Mesenchymal stem cell (in vitro differentiated cells and primary cell): ENCODE measurements at regions not wholly inside any gene's neighbourhood (a gene's known extent, or its start where the extent isn't known, plus 50 kb on each side); places are given as distances from the start of the nearest gene placed in this dataset.

Experiments
- DNase-seq: peaks from one replicate; pipeline ENCODE4 v3.0.0-alpha.2; 2013
- H2AFZ ChIP-seq: one replicate; pipeline ENCODE4 v1.6.1; 2013; ENCODE audit warnings: low read depth, mild to moderate bottlenecking, control low read depth, inconsistent platforms, low read length, moderate library complexity
- H2AK5ac ChIP-seq: 2 replicates; pipeline ENCODE4 v1.6.1; 2013; ENCODE audit warnings: low read length, moderate library complexity, mild to moderate bottlenecking, inconsistent platforms; ENCODE audit not compliant: severe bottlenecking
- H2BK120ac ChIP-seq: one replicate; pipeline ENCODE4 v1.6.1; 2013; ENCODE audit warnings: low read depth, mild to moderate bottlenecking, inconsistent platforms, low read length, moderate library complexity
- H2BK12ac ChIP-seq, 2 experiments: one replicate each; pipeline ENCODE4 v1.6.1; 2013; ENCODE audit warnings: inconsistent platforms in 2 of 2, low read length in 2 of 2, mild to moderate bottlenecking in 2 of 2, moderate library complexity in 2 of 2, control low read depth in 1 of 2
- H2BK15ac ChIP-seq: one replicate; pipeline ENCODE4 v1.6.1; 2013; ENCODE audit warnings: mild to moderate bottlenecking, low read depth, inconsistent platforms; ENCODE audit not compliant: poor library complexity, severe bottlenecking
- H2BK5ac ChIP-seq: 2 replicates; pipeline ENCODE4 v1.6.1; 2013; ENCODE audit warnings: low read depth, mild to moderate bottlenecking, low read length, control low read depth, inconsistent platforms; ENCODE audit not compliant: poor library complexity, severe bottlenecking
- H3K14ac ChIP-seq, 2 experiments: one replicate each; pipeline ENCODE4 v1.6.1; 2013; ENCODE audit warnings: inconsistent platforms in 2 of 2, low read length in 2 of 2, control low read depth in 1 of 2, mild to moderate bottlenecking in 1 of 2, moderate library complexity in 1 of 2
- H3K18ac ChIP-seq, 2 experiments: one replicate each; pipeline ENCODE4 v1.6.1; 2013; ENCODE audit warnings: inconsistent platforms in 2 of 2, low read length in 2 of 2, control low read depth in 1 of 2, low read depth in 1 of 2, mild to moderate bottlenecking in 1 of 2
- H3K23ac ChIP-seq, 2 experiments: one replicate each; pipeline ENCODE4 v1.6.1; 2013; ENCODE audit warnings: inconsistent platforms in 2 of 2, low read length in 2 of 2, mild to moderate bottlenecking in 2 of 2, moderate library complexity in 2 of 2, control low read depth in 1 of 2
- H3K27ac ChIP-seq: 2 replicates; pipeline ENCODE4 v1.5.1; 2013; ENCODE audit warnings: mild to moderate bottlenecking, moderate library complexity, low read length, control low read depth, inconsistent platforms; ENCODE audit not compliant: poor library complexity, severe bottlenecking
- H3K27me3 ChIP-seq, 2 experiments: 2 replicates each; pipeline versions ENCODE4 v1.6.1 to v1.7.0; 2013; ENCODE audit warnings: low read length in 2 of 2, mild to moderate bottlenecking in 2 of 2, moderate library complexity in 2 of 2, control low read depth in 1 of 2, inconsistent platforms in 1 of 2; ENCODE audit not compliant: control insufficient read depth in 1 of 2, insufficient read depth in 1 of 2
- H3K36me3 ChIP-seq, 2 experiments: 2 replicates each; pipeline versions ENCODE4 v1.6.1 to v1.7.0; 2013; ENCODE audit warnings: low read length in 2 of 2, control low read depth in 1 of 2, inconsistent platforms in 1 of 2, low read depth in 1 of 2, mild to moderate bottlenecking in 1 of 2; ENCODE audit not compliant: insufficient read depth in 2 of 2, control insufficient read depth in 1 of 2
- H3K4ac ChIP-seq, 2 experiments: one replicate each; pipeline ENCODE4 v1.6.1; 2013; ENCODE audit warnings: inconsistent platforms in 2 of 2, low read length in 2 of 2, mild to moderate bottlenecking in 2 of 2, moderate library complexity in 2 of 2, control low read depth in 1 of 2, low read depth in 1 of 2
- H3K4me1 ChIP-seq: 2 replicates; pipeline ENCODE4 v1.6.1; 2013; ENCODE audit warnings: low read depth, low read length, control low read depth; ENCODE audit not compliant: control insufficient read depth, insufficient read depth
- H3K4me2 ChIP-seq: 2 replicates; pipeline ENCODE4 v1.6.1; 2013; ENCODE audit warnings: low read length, mild to moderate bottlenecking, inconsistent platforms; ENCODE audit not compliant: poor library complexity, severe bottlenecking
- H3K4me3 ChIP-seq, 2 experiments: 2 replicates each; pipeline versions ENCODE4 v1.5.1 to v1.7.0; 2013; ENCODE audit warnings: low read length in 2 of 2, mild to moderate bottlenecking in 2 of 2, control low read depth in 1 of 2, low read depth in 1 of 2; ENCODE audit not compliant: insufficient read depth in 1 of 2
- H3K79me1 ChIP-seq: replicated peaks from 2 replicates; pipeline ENCODE4 v1.6.1; 2013; ENCODE audit warnings: mild to moderate bottlenecking, control low read depth, low read length, inconsistent platforms; ENCODE audit not compliant: poor library complexity, severe bottlenecking
- H3K9ac ChIP-seq: 2 replicates; pipeline ENCODE4 v1.7.0; 2013; ENCODE audit warnings: mild to moderate bottlenecking, low read length, moderate library complexity
- H3K9me3 ChIP-seq: 2 replicates; pipeline ENCODE4 v1.7.0; 2013; ENCODE audit warnings: mild to moderate bottlenecking, low read length; ENCODE audit not compliant: control insufficient read depth
- H4K8ac ChIP-seq: one replicate; pipeline ENCODE4 v1.6.1; 2013; ENCODE audit warnings: inconsistent platforms, mild to moderate bottlenecking, low read length, moderate library complexity
- H4K91ac ChIP-seq: one replicate; pipeline ENCODE4 v1.6.1; 2013; ENCODE audit warnings: mild to moderate bottlenecking, low read length, inconsistent platforms
- WGBS: methylation state at CpG from one replicate; pipeline ENCODE4 v1.1.7; 2013; ENCODE audit warnings: mixed read lengths; 5-methylcytosine and 5-hydroxymethylcytosine counted together

DNA sequence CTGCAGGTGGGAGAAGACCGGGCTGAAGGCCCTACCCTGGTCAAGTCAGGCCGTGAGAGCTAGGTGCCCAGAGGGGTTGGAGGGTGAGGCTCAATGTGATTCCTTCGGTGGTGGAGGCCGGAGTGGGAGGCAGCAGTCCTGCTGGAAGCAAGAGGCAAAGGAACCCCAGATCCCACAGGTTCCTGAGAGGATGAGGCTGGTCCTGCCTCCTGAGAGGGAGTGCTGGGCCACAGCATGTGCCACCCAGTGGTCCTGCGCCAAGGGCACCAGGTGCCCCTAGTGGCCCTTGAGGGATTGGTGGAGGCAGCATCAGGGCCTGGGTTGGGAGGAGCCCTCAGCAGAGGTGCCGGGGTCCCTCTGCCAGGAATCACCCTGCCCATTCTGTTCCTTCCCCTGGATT, 59.1 kb downstream of the BARX1 start:
- Histone ChIP-seq H3K36me3 (no peaks in the 10 kb centered on the region), H2AFZ (no peak overlapping the region), H3K14ac (no peak overlapping the region), H3K4me2 (no peak overlapping the region), H3K23ac (no peak overlapping the region), H3K4me1 (no peaks in the 10 kb centered on the region), H3K79me1 (no peaks in the 10 kb centered on the region), H3K4ac (no peak overlapping the region), H4K8ac (no peak overlapping the region), H2BK15ac (no peak overlapping the region), H3K4me3 (no peak overlapping the region), H3K27ac (no peak overlapping the region), H3K27me3 (no peaks in the 10 kb centered on the region), H4K91ac (no peak overlapping the region), H2BK5ac (no peak overlapping the region), H3K18ac (no peak overlapping the region), H3K9ac (no peak overlapping the region), H2AK5ac (no peak overlapping the region), H3K9me3 (peaks cover 8% of the 10 kb centered on the region), H2BK12ac (no peak overlapping the region), H2BK120ac (no peak overlapping the region)
- 91% methylated on average over 6 of the region's 6 CpGs for WGBS
- no peak for DNase-seq

- no peaks in the 10 kb centered on the region for H3K27me3 ChIP-seq
- WGBS = 74% methylated on average over 8 of the region's 8 CpGs
- H3K4ac ChIP-seq = no peak overlapping the region
- no peak overlapping the region for H3K4me3 ChIP-seq
- no peak overlapping the region for H3K27ac ChIP-seq
- H3K18ac ChIP-seq = no peak overlapping the region
- H4K91ac ChIP-seq = no peak overlapping the region
- no peaks in the 10 kb centered on the region for H3K4me1 ChIP-seq
- no peak overlapping the region for H3K9ac ChIP-seq
- H3K23ac ChIP-seq = no peak overlapping the region
- no peak for DNase-seq
- H2BK5ac ChIP-seq = no peak overlapping the region
- peaks cover 8% of the 10 kb centered on the region for H3K9me3 ChIP-seq
- no peak overlapping the region for H3K4me2 ChIP-seq
- H2BK120ac ChIP-seq = no peak overlapping the region
- no peaks in the 10 kb centered on the region for H3K36me3 ChIP-seq
- H2BK12ac ChIP-seq = no peak overlapping the region
- H2AFZ ChIP-seq = no peak overlapping the region
- H4K8ac ChIP-seq = no peak overlapping the region
- H3K79me1 ChIP-seq = no peaks in the 10 kb centered on the region
- no peak overlapping the region for H3K14ac ChIP-seq
- no peak overlapping the region for H2BK15ac ChIP-seq
- no peak overlapping the region for H2AK5ac ChIP-seq
Measured at GRCh38 chr9:93895535-93895934, 59.6 kb downstream of the BARX1 start.

- Histone ChIP-seq H3K4me1 (no peaks in the 10 kb centered on the region), H3K9ac (no peak overlapping the region), H2BK120ac (no peak overlapping the region), H2AFZ (no peak overlapping the region), H2BK15ac (no peak overlapping the region), H3K14ac (no peak overlapping the region), H4K91ac (no peak overlapping the region), H3K27ac (no peak overlapping the region), H3K36me3 (no peaks in the 10 kb centered on the region), H3K23ac (no peak overlapping the region), H3K4me2 (no peak overlapping the region), H3K79me1 (no peaks in the 10 kb centered on the region), H3K9me3 (peaks cover 8% of the 10 kb centered on the region), H3K27me3 (no peaks in the 10 kb centered on the region), H3K4ac (no peak overlapping the region), H3K18ac (no peak overlapping the region), H2AK5ac (no peak overlapping the region), H2BK12ac (no peak overlapping the region), H3K4me3 (no peak overlapping the region), H4K8ac (no peak overlapping the region), H2BK5ac (no peak overlapping the region)
- WGBS = 69% methylated on average over 6 of the region's 6 CpGs
- DNase-seq = no peak
Measured at GRCh38 chr9:93894691-93895079, 60.5 kb downstream of the BARX1 start.

DNA sequence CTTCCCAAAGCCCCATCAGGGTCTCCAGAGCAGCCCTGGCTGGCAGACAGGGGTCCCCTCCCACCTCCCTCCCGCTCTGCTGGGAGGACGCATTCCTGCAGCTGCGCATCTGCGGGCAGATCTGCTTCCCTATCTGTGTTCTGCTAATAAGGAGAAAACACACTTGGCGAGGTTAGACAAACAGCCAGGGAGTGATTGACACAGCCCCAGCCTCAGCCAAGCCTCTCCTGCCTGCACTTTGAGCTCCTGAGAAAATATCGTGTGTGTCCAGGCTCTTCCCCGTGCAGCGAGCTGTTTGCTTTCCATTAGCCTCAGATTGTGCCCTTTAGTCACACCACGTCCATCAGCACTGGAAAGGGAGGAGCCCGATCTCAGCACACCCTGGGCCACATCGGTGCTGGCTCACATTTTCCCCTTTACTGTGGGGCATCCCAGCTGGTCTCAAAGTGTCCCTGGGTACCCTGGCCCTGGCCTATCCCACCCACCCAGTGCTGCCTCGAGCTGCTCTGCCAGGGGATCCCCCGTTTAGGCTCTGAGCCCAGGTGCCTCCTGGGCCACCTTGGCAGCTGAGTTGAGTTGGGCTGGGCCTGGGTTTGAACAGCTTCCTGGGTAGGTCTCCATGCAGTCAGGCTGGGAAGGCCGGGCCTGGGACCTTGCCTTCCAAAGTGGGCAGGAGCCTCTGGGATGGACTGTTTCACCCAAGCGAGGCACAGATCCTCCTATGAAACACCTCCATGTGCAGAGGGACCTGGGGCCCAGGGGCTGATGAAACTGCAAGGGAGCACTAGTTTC, 61.1 kb downstream of the BARX1 start:
- no peak overlapping the region for H3K27ac ChIP-seq
- H4K91ac ChIP-seq = no peak overlapping the region
- no peak overlapping the region for H3K4me2 ChIP-seq
- H3K18ac ChIP-seq = no peak overlapping the region
- H2BK15ac ChIP-seq = no peak overlapping the region
- H4K8ac ChIP-seq = no peak overlapping the region
- H3K27me3 ChIP-seq = no peaks in the 10 kb centered on the region
- no peak overlapping the region for H2BK120ac ChIP-seq
- no peak overlapping the region for H3K4ac ChIP-seq
- H3K4me1 ChIP-seq = no peaks in the 10 kb centered on the region
- no peak overlapping the region for H3K14ac ChIP-seq
- H2AFZ ChIP-seq = no peak overlapping the region
- H3K23ac ChIP-seq = no peak overlapping the region
- 77% methylated on average over 15 of the region's 15 CpGs for WGBS
- DNase-seq = no peak
- H2AK5ac ChIP-seq = no peak overlapping the region
- no peak overlapping the region for H3K9ac ChIP-seq
- H3K4me3 ChIP-seq = no peak overlapping the region
- H3K9me3 ChIP-seq = peaks cover 8% of the 10 kb centered on the region
- H2BK12ac ChIP-seq = no peak overlapping the region
- H3K79me1 ChIP-seq = no peaks in the 10 kb centered on the region
- H2BK5ac ChIP-seq = no peak overlapping the region
- H3K36me3 ChIP-seq = no peaks in the 10 kb centered on the region
